ENCODE measurements at regions not wholly inside any gene's neighbourhood (a gene's known extent, or its start where the extent isn't known, plus 50 kb on each side); places are given as distances from the start of the nearest gene placed in this dataset.

- TF ChIP-seq CTCF (conservative IDR thresholded peaks at IDR 0.05) (no peak), ZFX (IDR thresholded peaks at IDR 0.05) (no peak)
Observed at GRCh38 chr6:23584134-23584763, 541.8 kb upstream of the NRSN1 start.
